Ovary (tissue), 7 donors: ENCODE measurements at regions not wholly inside any gene's neighbourhood (a gene's known extent, or its start where the extent isn't known, plus 50 kb on each side); places are given as distances from the start of the nearest gene placed in this dataset.

Source experiments
- DNase-seq, 5 donors: peaks; one replicate each; pipeline ENCODE4 v3.0.0-alpha.2; 2019 to 2020
- H3K27ac ChIP-seq, 2 donors: fragments of 200-600 bp; one replicate each; pipeline versions ENCODE4 v1.5.1 to v1.8.0; 2019 to 2022
- H3K27me3 ChIP-seq: fragments of 200-600 bp; one replicate; pipeline ENCODE4 v1.8.0; 2022
- H3K36me3 ChIP-seq: fragments of 200-600 bp; sonication (generic); one replicate; pipeline ENCODE4 v1.5.1; 2019
- H3K4me1 ChIP-seq: one replicate; pipeline ENCODE4 v1.8.1; 2013; ENCODE audit warnings: mild to moderate bottlenecking, moderate library complexity; ENCODE audit not compliant: insufficient read depth
- H3K4me3 ChIP-seq: fragments of 200-600 bp; sonication (generic); one replicate; pipeline ENCODE4 v1.5.1; 2017
- H3K9me3 ChIP-seq, 2 donors: fragments of 200-600 bp in 1 of 2; sonication (generic) in 1 of 2; one replicate each; pipeline versions ENCODE4 v1.5.1 to v1.8.1; 2013 to 2019; ENCODE audit warnings: mild to moderate bottlenecking in 1 of 2, moderate library complexity in 1 of 2
- CTCF ChIP-seq, 3 donors: fragments of 450-650 bp in 2 of 3; fragments of 200-600 bp in 1 of 3; IDR thresholded peaks; one replicate each; pipeline versions ENCODE4 v1.5.1 to v1.8.0; 2016 to 2022; ENCODE audit warnings: antibody characterized with exemption in 3 of 3, mild to moderate bottlenecking in 1 of 3
- EP300 ChIP-seq: sonication (generic); formaldehyde crosslinking; IDR thresholded peaks from one replicate; pipeline ENCODE4 v1.6.1; 2017; ENCODE audit warnings: antibody characterized with exemption
- POLR2A ChIP-seq: fragments of 450-650 bp; IDR thresholded peaks from one replicate; pipeline ENCODE4 v1.6.1; 2017; ENCODE audit warnings: antibody characterized with exemption, mild to moderate bottlenecking, moderate library complexity
- WGBS, 3 donors: extraction: QIAGEN DNeasy Blood & Tissue Kit in 1 of 3; methylation state at CpG; one replicate each; pipeline versions ENCODE4 v1.1.5 to v1.1.7; 2013 to 2017; 5-methylcytosine and 5-hydroxymethylcytosine counted together
- intact Hi-C, 4 donors: fragments of 100-400 bp; cut with DNase I; formaldehyde crosslinking; loops; one replicate each; pipeline versions ENCODE4 v1.11.0 to v1.15.1; 2022 to 2023
- donor health status: DM: no; HTN: no; CAD: no; lungs with moderate emphysema.
- donor health status: DM: no; HTN: no; CAD: no.
- donor health status: Bipolar disorder and iron deficiency.
- donor health status: DM: no; HTN: no; CAD: no.
- donor health status: DM: yes; HTN: yes; CAD: no.

- H3K4me1 ChIP-seq: no peaks in the 10 kb centered on the region
- intact Hi-C loops: no loop called here
These were observed 537.9 kb downstream of the ANKRD7 start for GRCh38 chr7:118762451-118762850.

GRCh38 chr7:118764221-118764620, 539.7 kb downstream of the ANKRD7 start:
- no peak for DNase-seq
- Histone ChIP-seq H3K4me3 (no peak overlapping the region), H3K36me3 (no peaks in the 10 kb centered on the region), H3K27ac (no peak overlapping the region), H3K27me3 (no peaks in the 10 kb centered on the region), H3K4me1 (no peaks in the 10 kb centered on the region), H3K9me3 (no peaks in the 10 kb centered on the region)
- TF ChIP-seq CTCF (IDR thresholded peaks at IDR 0.05): no peak
- TF ChIP-seq EP300: no peak
- TF ChIP-seq POLR2A: no peak
- intact Hi-C loops: no loop called here
- WGBS, 3 donors: 82 to 87% (median 84%) methylated on average over 4 of the region's 4 CpGs

More at GRCh38 chr7:118762451-118762850, 537.9 kb downstream of the ANKRD7 start:
- no peak for TF ChIP-seq EP300
- TF ChIP-seq POLR2A: no peak
- no peak for TF ChIP-seq CTCF (IDR thresholded peaks at IDR 0.05)
- no peaks in the 10 kb centered on the region for H3K9me3 ChIP-seq
- no peak overlapping the region for H3K27ac ChIP-seq
- no peak for DNase-seq
- no peaks in the 10 kb centered on the region for H3K36me3 ChIP-seq
- no peak overlapping the region for H3K4me3 ChIP-seq
- 69 to 79% (median 76%) methylated on average over 2 of the region's 2 CpGs for WGBS, 3 donors
- no peaks in the 10 kb centered on the region for H3K27me3 ChIP-seq

- no peak overlapping the region for H3K4me3 ChIP-seq
- no peak overlapping the region for H3K27ac ChIP-seq
- H3K27me3 ChIP-seq: no peaks in the 10 kb centered on the region
- intact Hi-C loops: no loop called here
- no peak for DNase-seq
- no peaks in the 10 kb centered on the region for H3K9me3 ChIP-seq
- no peak for TF ChIP-seq POLR2A
- no peak for TF ChIP-seq CTCF (IDR thresholded peaks at IDR 0.05)
- TF ChIP-seq EP300: no peak
- no peaks in the 10 kb centered on the region for H3K36me3 ChIP-seq
- H3K4me1 ChIP-seq: no peaks in the 10 kb centered on the region
These were observed 547.2 kb downstream of the ANKRD7 start for GRCh38 chr7:118771672-118772071.

- Histone ChIP-seq H3K4me1 (no peaks in the 10 kb centered on the region), H3K4me3 (no peak overlapping the region), H3K9me3 (no peaks in the 10 kb centered on the region), H3K36me3 (no peaks in the 10 kb centered on the region), H3K27me3 (no peaks in the 10 kb centered on the region), H3K27ac (no peak overlapping the region)
- WGBS, 3 donors: 76 to 87% (median 80%) methylated on average over 1 of the region's 1 CpG
- intact Hi-C loops: no loop called here
- no peak for DNase-seq
- no peak for TF ChIP-seq POLR2A
- no peak for TF ChIP-seq CTCF (IDR thresholded peaks at IDR 0.05)
- TF ChIP-seq EP300: no peak
These were observed 552.8 kb downstream of the ANKRD7 start for GRCh38 chr7:118777308-118777707.

GRCh38 chr7:118792682-118793081, 568.2 kb downstream of the ANKRD7 start:
- no peak for DNase-seq
- no peak overlapping the region for H3K27ac ChIP-seq
- H3K9me3 ChIP-seq: no peaks in the 10 kb centered on the region
- no peaks in the 10 kb centered on the region for H3K27me3 ChIP-seq
- TF ChIP-seq POLR2A: no peak
- TF ChIP-seq EP300: no peak
- TF ChIP-seq CTCF (IDR thresholded peaks at IDR 0.05): no peak
- no peaks in the 10 kb centered on the region for H3K4me1 ChIP-seq
- intact Hi-C loops: no loop called here
- H3K36me3 ChIP-seq: no peaks in the 10 kb centered on the region
- no peak overlapping the region for H3K4me3 ChIP-seq
- 91 to 93% (median 92%) methylated on average over 4 of the region's 4 CpGs for WGBS, 3 donors
